D721Med (cell line): ENCODE measurements at regions not wholly inside any gene's neighbourhood (a gene's known extent, or its start where the extent isn't known, plus 50 kb on each side); places are given as distances from the start of the nearest gene placed in this dataset.

Experiments used
- DNase-seq: peaks from one replicate; pipeline ENCODE4 v3.0.0; 2011; ENCODE audit warnings: low spot score; ENCODE audit not compliant: insufficient read length
- FAIRE-seq: peaks from 2 replicates; lab custom pipeline; 2011; peaks lifted over from hg19 to GRCh38; lab: Jason Lieb, UNC
- CTCF ChIP-seq: IDR thresholded peaks from 2 replicates; pipeline ENCODE4 v1.5.1; 2012; ENCODE audit warnings: mild to moderate bottlenecking, control low read depth; ENCODE audit not compliant: insufficient read depth; ENCODE audit errors: missing control alignments

- TF ChIP-seq CTCF = no peak
- no peak for DNase-seq
- no peak for FAIRE-seq
Measured at GRCh38 chr12:13597837-13598236, 383.6 kb downstream of the GRIN2B start.

- FAIRE-seq (no peak), DNase-seq (no peak)
- no peak for TF ChIP-seq CTCF
Measured at GRCh38 chr12:13597166-13597565, 384.2 kb downstream of the GRIN2B start.

GRCh38 chr12:13596714-13597113, 384.7 kb downstream of the GRIN2B start:
- no peak for TF ChIP-seq CTCF
- no peak for FAIRE-seq

GRCh38 chr12:13595536-13596443, 385.6 kb downstream of the GRIN2B start:
- DNase-seq (no peak), FAIRE-seq (no peak)
- no peak for TF ChIP-seq CTCF

More at GRCh38 chr12:13596714-13597113, 384.7 kb downstream of the GRIN2B start:
- DNase-seq = no peak

GRCh38 chr12:13594731-13595514, 386.5 kb downstream of the GRIN2B start:
- DNase-seq (no peak), FAIRE-seq (no peak)
- no peak for TF ChIP-seq CTCF

- DNase-seq (no peak), FAIRE-seq (no peak)
- TF ChIP-seq CTCF = no peak
Measured at GRCh38 chr12:13592063-13592942, 389.1 kb downstream of the GRIN2B start.
